Nephron progenitor cell (in vitro differentiated cells): ENCODE measurements at regions not wholly inside any gene's neighbourhood (a gene's known extent, or its start where the extent isn't known, plus 50 kb on each side); places are given as distances from the start of the nearest gene placed in this dataset.
A peak's percentile ranks its signal among the peaks of the same experiment; 100 is the strongest.

ENCODE experiments used
- DNase-seq: peaks from one replicate; pipeline ENCODE4 v3.0.0; 2021
- H3K27ac Mint-ChIP-seq: 2 replicates; pipeline ENCODE4 v1.8.0; 2021; ENCODE audit warnings: mild to moderate bottlenecking, moderate library complexity, mixed read lengths
- H3K27me3 Mint-ChIP-seq: 2 replicates; pipeline ENCODE4 v1.8.0; 2021; ENCODE audit warnings: mild to moderate bottlenecking, low read depth, mixed read lengths; ENCODE audit not compliant: poor library complexity
- H3K36me3 Mint-ChIP-seq: 2 replicates; pipeline ENCODE4 v1.8.0; 2021; ENCODE audit warnings: low read depth, mixed read lengths
- H3K4me1 Mint-ChIP-seq: 2 replicates; pipeline ENCODE4 v1.8.0; 2021; ENCODE audit warnings: mixed read lengths
- H3K4me3 Mint-ChIP-seq: 2 replicates; pipeline ENCODE4 v1.8.0; 2021; ENCODE audit warnings: mild to moderate bottlenecking, moderate library complexity, mixed read lengths
- H3K9me3 Mint-ChIP-seq: 2 replicates; pipeline ENCODE4 v1.8.0; 2021; ENCODE audit warnings: mild to moderate bottlenecking, moderate library complexity, mixed read lengths
- CTCF ChIP-seq: fragments of 200-600 bp; sonication (generic); IDR thresholded peaks from 2 replicates; pipeline ENCODE4 v1.5.0; 2021; ENCODE audit warnings: antibody characterized with exemption

- H3K4me3 Mint-ChIP-seq, result no peak overlapping the region
- no peak for TF ChIP-seq CTCF
- no peak for DNase-seq
- no peaks in the 10 kb centered on the region for H3K36me3 Mint-ChIP-seq
- H3K27me3 Mint-ChIP-seq, result no peaks in the 10 kb centered on the region
- no peaks in the 10 kb centered on the region for H3K4me1 Mint-ChIP-seq
- H3K9me3 Mint-ChIP-seq, result no peaks in the 10 kb centered on the region
- H3K27ac Mint-ChIP-seq, result no peak overlapping the region
Measured at GRCh38 chr2:49553658-49554057, 399.3 kb upstream of the FSHR start.

- Mint-ChIP-seq H3K4me3 (no peak overlapping the region), H3K36me3 (no peaks in the 10 kb centered on the region), H3K27ac (no peak overlapping the region), H3K27me3 (peaks cover 4% of the 10 kb centered on the region), H3K4me1 (no peaks in the 10 kb centered on the region), H3K9me3 (peaks cover 56% of the 10 kb centered on the region)
- no peak for TF ChIP-seq CTCF
- DNase-seq, result no peak
Measured at GRCh38 chr2:49532702-49533101, 378.4 kb upstream of the FSHR start.

GRCh38 chr2:49515996-49516782 is 361.9 kb upstream of the FSHR start:
- no peak for TF ChIP-seq CTCF
- Mint-ChIP-seq H3K27ac (no peak overlapping the region), H3K36me3 (no peaks in the 10 kb centered on the region), H3K4me1 (peaks cover 4% of the 10 kb centered on the region), H3K27me3 (peaks cover 3% of the 10 kb centered on the region), H3K4me3 (no peak overlapping the region), H3K9me3 (peaks cover 12% of the 10 kb centered on the region)
- DNase-seq, result no peak

- Mint-ChIP-seq H3K27ac (no peak overlapping the region), H3K36me3 (no peaks in the 10 kb centered on the region)
Measured at GRCh38 chr2:49514201-49514600, 359.9 kb upstream of the FSHR start.

GRCh38 chr2:49490710-49491109 is 336.4 kb upstream of the FSHR start:
- H3K4me1 Mint-ChIP-seq, result no peaks in the 10 kb centered on the region
- no peak overlapping the region for H3K4me3 Mint-ChIP-seq
- H3K27ac Mint-ChIP-seq, result no peak overlapping the region
- no peaks in the 10 kb centered on the region for H3K36me3 Mint-ChIP-seq
- peak; percentile 23 for DNase-seq
- H3K27me3 Mint-ChIP-seq, result no peaks in the 10 kb centered on the region
- peak; percentile 34 for TF ChIP-seq CTCF
- H3K9me3 Mint-ChIP-seq, result peaks cover 4% of the 10 kb centered on the region

More at GRCh38 chr2:49514201-49514600, 359.9 kb upstream of the FSHR start:
- no peak overlapping the region for H3K4me3 Mint-ChIP-seq
- no peak for TF ChIP-seq CTCF
- DNase-seq, result no peak
- H3K4me1 Mint-ChIP-seq, result peaks cover 4% of the 10 kb centered on the region
- H3K27me3 Mint-ChIP-seq, result peaks cover 3% of the 10 kb centered on the region
- H3K9me3 Mint-ChIP-seq, result peaks cover 7% of the 10 kb centered on the region

- DNase-seq, result no peak
- peaks cover 4% of the 10 kb centered on the region for H3K27me3 Mint-ChIP-seq
- no peak overlapping the region for H3K27ac Mint-ChIP-seq
- peaks cover 13% of the 10 kb centered on the region for H3K9me3 Mint-ChIP-seq
- H3K36me3 Mint-ChIP-seq, result no peaks in the 10 kb centered on the region
- no peak for TF ChIP-seq CTCF
- H3K4me3 Mint-ChIP-seq, result no peak overlapping the region
- no peaks in the 10 kb centered on the region for H3K4me1 Mint-ChIP-seq
Measured at GRCh38 chr2:49487139-49487538, 332.8 kb upstream of the FSHR start.
